Hypothalamus (tissue), 51 donors: ENCODE measurements at regions not wholly inside any gene's neighbourhood (a gene's known extent, or its start where the extent isn't known, plus 50 kb on each side); places are given as distances from the start of the nearest gene placed in this dataset.
"Not testable (repeated sequence)": the region's sequence is repeated elsewhere in the genome, so short reads cannot be mapped to it uniquely, and the experiment has no call there.

ENCODE experiments used
- DNase-seq, 51 donors: peaks; one replicate each; lab custom pipeline; 2025; lab: John Stamatoyannopoulos, UW

DNA sequence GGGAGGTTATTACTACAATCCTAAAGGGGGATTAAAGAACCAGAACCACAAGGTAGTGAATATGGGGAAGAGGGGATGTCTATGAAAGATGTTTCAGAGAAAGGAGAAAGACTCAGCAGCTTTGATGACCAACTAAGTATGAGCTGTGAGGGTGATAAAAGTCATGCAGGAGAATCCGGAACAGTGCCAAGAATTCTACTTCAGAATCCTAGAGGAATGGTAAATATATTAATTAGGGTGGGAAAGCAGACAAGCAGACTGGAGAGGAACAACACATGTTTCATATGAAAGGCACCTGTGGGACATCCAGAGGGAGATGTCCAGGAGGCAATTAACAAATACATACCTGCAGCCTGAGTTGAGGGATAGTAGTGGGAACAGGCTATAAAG lies 642.2 kb upstream of the DIPK2B start:
- no peak for DNase-seq

DNA sequence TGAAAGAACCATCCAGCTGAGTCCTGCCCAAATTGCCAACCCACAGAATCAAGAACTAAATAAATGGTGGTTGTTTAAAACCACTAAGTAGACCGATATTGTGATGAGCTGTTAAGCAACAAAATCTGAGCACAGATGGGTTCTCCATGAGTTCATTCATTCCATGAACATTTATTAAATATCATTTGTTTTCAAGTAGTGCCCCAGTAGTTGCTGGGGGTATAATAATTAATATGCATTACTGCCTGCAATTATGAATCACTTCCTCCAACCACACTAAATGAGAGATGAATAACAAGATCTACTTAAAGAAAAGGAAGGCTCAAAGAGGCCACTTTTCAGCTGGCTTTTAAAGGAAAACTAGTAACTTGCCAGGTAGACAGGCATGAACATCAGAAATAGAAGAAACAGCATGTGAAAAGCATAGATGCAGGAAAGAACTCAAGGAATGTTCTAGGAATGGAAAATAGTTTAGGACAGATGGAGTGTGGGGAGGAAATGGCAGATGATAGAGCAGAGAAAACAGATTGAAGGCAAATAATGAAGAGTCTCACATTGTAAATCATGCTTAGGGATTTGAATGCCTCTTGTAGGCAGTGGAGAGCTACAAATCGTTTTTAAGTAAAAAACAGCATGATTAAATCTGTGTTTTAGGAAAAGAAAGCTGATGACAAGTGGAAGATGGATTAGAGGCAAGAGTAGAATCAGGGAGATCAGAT lies 641.7 kb upstream of the DIPK2B start:
- DNase-seq: no peak

DNA sequence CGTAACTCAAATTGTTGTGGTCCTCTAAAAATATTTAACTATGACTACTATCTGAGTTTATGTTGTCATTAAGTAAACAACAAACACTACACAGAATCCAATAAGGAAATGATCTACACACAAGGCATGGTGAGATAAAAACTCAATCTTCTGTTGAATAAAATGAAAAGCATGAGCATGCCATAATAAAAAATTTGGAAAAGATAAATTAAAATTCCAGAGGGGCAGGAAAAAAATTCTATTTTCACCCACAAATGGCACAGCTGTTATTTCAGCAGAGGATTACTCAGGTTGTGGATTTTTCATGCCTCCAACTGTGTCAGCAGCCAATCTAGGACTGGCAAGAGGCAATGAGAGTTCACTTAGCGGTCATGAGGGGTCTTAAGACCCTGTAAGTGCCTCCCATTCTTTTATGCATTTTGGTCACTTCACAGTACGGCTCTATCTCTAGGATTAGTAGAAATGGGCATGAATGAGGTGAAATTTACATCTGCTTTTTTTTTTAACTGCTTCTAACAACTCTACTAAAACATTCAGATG lies 639.8 kb upstream of the DIPK2B start:
- DNase-seq: no peak

DNA sequence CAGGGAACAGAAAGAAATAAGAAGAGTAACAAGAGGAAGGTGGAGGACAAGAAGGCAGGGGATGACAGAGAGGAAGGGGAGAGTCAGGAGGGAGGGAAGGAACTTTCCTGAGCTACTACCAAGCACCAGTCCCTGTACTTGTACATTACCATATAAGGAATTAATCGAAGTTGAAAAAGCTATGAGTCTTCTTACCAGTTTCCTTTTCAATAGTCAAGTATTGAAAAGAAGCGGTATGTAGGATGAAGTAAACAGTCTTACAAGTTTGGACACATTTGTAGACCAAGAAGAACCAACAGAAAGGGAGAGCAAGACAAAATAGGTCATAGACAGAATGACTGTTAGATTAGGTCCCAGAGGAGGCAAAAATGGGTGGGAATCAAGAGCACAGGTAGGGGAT lies 629.7 kb upstream of the DIPK2B start:
- no peak for DNase-seq

DNA sequence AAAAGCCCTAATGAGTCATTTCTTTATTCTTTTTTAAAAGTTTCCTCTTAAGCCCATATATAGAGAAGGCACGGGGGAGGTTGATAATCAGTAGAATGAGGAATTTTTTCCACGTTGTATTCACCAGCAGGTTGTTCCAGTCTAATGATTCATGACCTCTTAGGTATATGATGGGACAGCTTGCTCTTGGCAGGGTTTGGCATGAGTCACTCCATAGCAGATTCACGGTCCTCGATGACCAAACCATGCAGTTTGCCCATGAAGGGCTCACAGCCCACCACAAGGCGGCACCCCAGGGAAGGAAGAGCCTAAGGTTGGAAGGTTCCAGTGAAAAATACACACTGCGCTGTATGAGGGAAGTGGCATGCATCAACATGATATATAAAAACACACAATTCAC lies 623.8 kb upstream of the DIPK2B start:
- peak in 1 of 51 donors; percentile 7 for DNase-seq

DNA sequence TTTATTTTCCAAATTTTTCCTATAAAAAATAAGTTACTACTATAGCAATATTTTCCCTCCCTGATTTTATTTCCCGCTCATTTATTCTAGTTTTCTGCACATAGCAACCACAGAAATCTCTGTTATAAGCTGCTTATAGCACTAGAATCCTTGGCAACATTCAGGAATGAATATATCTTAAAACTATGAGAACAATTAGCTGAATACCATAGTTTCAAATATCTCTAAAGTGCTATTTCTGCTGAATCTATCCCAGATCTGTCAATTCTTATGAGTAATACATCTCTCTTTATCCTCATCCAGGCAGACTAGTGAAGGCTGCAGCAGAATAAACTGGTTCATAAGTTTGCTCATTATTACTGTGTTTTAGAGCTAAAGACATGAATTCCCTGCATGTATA lies 622.9 kb upstream of the DIPK2B start:
- DNase-seq: no peak

DNA sequence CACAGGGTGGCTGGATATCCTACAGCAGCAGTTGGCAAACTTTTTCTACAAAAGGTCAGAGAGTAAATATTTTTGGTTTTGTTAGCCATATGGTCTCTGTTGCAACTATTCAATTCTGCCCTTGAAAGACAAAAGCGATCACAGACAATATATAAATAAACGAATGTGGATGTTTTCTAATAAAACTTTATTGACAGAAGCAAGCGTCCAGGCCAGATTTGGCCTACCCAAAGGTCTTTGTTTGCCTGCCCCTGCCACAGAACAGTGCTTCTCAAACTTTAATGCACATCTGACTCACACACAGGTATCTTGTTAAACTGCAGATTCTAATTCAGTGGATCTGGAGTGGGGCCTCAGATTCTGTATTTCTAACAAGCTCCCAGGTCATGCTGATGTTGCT lies 621.4 kb upstream of the DIPK2B start:
- no peak for DNase-seq

DNA sequence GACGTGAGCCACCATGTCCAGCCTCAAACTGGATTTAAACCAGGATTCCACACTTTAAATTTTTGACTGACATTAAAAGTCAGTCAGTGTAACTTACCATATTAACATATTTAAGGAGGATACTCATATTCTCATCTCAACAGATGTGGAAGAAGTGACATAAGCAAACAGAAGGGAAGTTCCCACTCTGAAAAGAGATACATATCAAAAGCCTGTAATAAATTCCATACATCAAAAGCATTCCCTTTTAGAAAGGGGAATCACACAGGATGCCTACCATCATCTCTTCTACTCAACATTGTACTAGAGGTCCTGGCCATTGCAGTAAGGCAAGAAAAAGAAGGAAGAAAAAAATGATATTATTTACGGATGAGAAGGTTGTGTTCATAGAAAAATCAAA lies 618.2 kb upstream of the DIPK2B start:
- DNase-seq: no peak

DNA sequence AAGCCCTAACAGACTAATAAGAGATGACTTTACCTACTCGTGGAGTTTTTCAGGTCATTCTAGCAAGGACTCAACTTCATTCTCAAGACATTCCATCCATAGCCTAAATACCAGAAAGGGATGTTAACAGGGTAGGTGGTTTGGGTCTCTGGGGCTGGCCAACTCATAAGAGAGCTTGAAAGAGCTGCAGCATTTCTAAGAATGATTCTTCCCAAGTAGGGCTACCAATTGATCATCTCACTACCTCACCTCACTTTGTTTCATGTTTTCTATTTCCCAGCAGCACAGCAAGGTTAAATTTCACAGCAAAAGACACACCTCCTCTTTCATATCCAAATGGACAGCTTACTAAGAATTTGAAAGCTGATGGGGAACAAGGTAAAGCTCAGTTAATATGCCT lies 614.8 kb upstream of the DIPK2B start:
- no peak for DNase-seq

DNA sequence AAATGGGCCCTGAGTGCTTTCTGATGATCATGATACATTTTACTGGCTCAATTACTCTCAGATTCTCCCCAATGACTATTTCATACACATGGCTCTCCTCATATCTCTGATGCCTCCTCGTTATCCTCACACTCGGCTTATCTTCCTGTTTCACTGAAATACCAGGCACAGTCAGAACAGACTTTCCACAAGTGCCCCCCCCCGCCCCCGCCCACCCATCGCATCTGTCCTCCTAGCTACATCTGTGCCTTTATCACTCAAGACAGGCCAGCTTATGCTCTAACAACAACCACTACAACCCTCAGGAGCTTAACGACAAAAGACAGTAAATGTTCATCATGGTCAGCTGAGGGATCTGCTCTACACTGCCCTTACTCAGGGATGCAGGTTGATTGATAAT lies 610.6 kb upstream of the DIPK2B start:
- DNase-seq: no peak

DNA sequence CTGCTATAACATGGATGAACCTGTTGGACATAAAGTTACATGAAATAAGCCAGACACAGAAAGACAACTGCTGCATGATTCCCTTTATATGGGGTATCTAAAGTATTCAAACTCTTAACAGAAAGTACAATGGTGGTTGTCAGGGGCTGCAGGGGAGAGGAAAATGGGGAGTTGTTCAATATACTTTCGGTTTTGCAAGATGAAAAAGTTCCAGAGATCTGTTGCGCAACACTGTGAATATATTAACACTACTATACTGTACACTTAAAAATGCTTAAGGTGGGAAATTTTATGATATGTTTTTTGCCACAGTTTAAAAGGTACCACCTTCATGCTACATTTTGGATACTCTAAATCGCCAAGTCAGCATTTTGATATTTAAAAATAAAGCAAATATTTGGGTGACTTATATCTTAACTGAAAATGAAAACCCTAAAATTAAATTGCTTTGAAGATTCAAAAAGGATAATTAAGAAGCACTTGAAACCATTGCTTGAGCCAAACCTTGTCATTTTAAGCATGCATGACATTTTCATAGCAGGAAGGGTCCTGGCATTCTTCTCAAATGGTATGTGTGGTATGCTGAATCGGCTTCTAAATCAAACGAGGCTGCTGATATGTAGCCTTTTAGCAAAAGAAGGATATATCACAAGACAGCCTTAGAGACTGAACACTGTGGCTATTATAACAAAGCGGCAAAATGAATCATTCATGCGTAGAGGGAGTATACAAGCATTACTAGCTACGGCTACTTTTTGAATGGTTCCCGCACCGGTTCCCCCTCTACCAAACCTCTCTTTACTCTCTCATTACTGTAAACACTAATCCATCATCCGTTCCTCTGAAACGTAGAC lies 607.1 kb upstream of the DIPK2B start:
- DNase-seq: no peak

DNA sequence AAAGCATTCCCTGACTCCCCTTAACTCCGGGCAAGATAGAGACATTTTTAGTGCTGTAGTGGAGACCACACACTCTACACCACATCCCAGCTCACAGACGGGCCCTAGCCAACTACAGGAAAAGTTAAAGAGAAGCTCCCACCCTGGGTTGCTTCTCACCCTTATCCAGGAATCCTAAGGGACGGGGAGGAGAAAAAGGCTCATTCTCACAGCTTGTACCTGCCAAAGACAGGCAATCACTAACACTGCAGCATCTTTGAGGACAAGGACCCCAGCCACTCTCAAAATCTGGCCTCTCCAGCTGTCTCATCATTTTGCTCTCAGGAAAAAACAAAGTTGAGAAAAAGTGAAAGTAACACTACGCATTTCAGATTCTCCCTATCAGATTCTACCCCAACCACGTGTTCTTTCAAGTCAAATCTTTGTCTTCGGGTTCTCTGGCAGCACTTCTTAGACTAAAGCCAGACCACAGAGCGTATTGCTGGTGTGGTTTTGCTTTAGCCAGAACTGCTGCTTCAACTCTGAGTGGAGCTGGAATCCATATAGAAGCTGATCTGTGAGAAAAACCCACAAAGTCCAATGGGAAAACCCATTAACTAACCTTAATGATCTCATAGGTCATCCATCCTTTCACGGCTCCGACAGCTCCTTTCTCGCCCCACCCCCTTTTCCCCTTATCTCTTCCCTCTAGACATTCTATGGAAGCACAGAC lies 605.9 kb upstream of the DIPK2B start:
- DNase-seq: peak in 1 of 51 donors; percentile 0

DNA sequence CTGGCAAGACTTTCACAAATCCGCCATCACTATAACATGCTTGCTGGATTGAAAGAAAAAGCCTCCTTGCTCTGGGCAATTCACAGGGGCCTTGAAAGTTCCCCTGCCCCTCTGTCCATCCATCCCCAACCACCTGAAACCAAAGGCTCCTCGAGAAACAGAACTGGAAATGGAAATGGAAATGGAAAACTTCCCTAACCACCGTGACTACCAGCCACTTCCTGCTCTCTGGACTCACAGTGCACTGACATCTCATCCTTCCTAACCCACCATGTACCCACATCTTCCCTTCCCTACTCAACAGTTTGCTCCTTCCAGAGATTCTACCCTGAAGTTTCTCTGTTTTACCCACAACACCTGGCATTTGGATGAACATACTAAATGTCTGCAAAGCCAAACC lies 603.6 kb upstream of the DIPK2B start:
- DNase-seq: no peak

DNA sequence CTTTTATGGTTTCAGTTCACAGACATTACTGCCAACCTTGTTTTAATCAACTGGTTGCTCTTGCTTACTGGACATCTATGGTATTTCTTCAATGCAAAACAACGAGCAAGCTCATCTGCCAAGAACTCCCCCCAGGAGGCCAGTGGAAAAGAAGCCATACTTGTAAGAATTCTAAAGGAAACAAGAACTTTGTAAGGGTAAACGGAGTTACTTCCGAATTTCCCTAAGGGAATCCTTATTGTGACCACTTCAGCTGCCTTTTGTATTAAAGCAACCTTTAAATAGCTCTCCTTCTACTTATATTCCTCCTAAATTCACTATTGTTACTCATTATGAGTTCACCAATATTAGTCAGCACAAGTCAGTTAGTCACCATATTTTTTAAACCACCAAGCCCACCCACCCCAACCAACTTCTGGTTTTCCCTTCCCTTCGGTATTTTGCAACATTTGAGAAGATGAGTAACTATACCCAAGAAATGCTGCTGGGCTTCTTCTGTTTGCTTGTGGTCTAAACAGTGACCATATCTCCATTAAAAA lies 602.8 kb upstream of the DIPK2B start:
- no peak for DNase-seq

DNA sequence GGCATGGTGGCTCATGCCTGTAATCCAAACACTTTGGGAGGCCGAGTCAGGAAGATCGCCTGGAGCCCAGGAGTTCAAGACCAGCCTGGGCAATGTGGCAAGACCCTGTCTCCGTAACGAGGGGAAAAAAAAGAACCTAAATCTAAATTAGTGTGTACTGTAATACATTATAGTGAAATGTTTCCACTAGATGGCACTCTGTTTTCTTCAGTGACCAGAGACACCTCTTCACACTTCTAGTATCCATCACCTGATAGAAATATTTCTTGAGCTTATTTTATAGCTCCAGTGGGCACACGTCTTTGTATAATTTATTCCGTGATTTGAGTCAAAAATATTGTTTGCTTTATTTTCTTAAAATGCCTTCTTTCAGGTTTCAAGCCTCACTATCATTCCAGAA lies 600.9 kb upstream of the DIPK2B start:
- no peak for DNase-seq

DNA sequence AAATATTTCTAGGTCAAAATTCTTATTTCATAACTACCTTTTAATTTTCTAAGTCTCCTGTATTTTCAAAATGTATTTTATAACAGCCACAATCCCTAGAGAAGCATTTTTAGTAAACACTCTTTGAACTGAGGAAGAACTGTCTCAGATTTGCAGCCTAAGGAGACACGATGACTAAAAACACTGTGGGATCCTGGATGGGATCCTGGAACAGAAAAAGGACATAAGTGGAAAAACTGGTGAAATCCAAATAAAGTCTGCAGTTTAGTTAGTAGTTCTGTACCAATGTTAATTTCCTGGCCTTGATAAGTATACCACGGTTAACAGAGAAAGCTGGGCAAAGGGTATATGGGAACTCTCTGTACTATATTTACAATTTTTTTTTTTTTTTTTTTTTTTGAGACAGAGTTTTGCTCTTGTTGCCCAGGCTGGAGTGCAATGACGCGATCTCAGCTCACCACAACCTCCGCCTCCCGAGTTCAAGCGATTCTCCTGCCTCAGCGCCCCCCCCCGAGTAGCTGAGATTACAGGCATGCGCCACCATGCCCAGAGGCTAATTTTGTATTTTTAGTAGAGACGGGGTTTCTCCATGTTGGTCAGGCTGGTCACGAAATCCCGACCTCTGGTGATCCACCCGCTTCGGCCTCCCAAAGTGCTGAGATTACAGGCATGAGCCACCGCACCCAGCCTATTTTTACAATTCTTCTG lies 600.2 kb upstream of the DIPK2B start:
- DNase-seq: not testable (repeated sequence)

DNA sequence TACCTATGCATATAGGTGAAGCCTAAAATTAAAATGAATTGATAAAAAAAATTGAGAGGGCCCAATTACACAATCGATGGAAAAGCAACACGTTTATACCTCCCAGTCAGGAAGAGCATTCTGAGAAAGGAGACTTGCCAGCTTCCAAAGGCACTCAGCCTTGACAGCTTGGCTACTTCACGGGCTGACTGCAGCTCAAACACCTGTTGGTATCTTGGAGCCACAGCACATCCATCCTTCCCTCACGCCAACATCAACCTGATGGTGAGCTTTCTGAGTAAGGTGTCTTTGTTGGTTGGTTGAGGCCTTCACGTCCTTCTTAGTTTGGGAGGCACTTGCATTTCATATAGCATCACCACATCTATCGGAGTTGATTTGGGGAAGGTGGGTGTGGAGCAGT lies 598.9 kb upstream of the DIPK2B start:
- DNase-seq: no peak

DNA sequence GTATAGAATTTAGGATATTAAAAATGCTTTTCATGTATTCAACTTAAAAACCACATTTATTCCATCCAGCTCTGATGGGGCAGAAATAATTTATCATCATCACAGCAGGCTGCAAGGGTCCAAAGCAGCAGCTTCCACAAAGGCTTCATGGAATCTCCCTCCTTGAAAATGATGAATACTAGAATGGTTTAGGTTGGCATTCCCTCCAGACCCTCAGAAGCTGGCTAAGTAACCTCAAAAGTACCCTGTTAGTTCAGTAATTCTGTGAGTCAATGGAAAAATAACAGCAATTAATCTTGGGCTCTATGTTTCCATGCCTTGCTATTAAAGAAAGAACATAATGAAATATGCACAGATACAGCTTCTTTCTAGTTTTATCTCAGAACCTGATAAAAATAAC lies 594.9 kb upstream of the DIPK2B start:
- no peak for DNase-seq

DNA sequence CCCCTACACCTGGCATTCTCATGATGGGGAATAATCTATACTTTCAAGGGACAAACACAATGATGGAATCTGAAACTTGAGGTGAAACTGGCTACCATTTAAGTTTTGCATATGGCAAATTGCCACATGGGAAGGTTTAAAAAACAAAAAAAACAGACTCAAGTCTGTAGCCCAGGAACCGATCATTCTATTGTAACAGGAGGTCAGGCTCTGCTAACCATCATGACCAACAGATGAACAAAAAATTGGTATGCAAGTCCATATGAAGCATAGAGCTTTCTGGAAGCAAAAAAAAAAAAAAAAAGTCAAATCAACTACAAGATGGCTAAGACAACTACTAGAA lies 594.3 kb upstream of the DIPK2B start:
- DNase-seq: no peak

DNA sequence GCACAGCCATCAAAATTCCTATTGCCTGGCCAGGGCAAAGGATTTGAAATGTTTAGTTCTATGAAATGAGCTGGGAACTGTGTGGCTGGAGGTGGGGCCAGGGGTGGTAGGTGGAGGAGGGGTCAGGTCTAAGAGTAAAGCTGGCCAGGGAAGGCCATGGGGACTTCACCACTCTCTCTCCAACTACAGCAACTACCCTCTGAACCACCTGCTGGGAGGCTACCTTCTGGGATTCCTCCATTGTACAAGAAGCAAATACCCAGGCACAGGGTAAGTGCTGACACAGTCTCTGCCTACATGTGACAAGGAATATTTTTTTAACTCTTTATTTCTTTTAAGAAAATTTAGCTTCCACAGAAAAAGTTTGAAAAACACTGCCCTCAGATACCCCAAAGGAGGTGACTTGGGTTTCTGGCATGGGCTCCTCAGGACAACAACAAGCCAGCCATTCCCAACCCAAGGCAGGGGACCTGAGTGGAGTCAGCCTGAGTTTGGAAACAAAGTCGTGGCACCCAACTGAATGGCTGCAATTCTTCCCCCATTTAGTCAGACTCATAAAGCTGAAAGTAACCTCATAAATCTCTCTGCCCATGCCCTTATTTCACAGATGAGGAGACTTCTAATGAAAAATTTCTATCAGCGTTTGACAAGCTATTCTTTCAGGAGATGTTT lies 593.8 kb upstream of the DIPK2B start:
- DNase-seq: no peak
